Esophagus muscularis mucosa (tissue), 3 donors: ENCODE measurements at regions not wholly inside any gene's neighbourhood (a gene's known extent, or its start where the extent isn't known, plus 50 kb on each side); places are given as distances from the start of the nearest gene placed in this dataset.
"Not testable (repeated sequence)": the region's sequence is repeated elsewhere in the genome, so short reads cannot be mapped to it uniquely, and the experiment has no call there.

Experiments used
- POLR2A ChIP-seq: fragments of 450-650 bp; IDR thresholded peaks from one replicate; pipeline ENCODE4 v1.6.1; 2017; ENCODE audit warnings: antibody characterized with exemption, moderate library complexity, mild to moderate bottlenecking, low read depth
- POLR2AphosphoS5 ChIP-seq, 2 donors: sonication (generic); formaldehyde crosslinking; IDR thresholded peaks; one replicate each; pipeline ENCODE4 v1.6.1; 2017; ENCODE audit warnings: antibody characterized with exemption in 2 of 2
- TF ChIP-seq, protein P1 (sequence below), 3 experiments: fragments of 200-600 bp in 2 of 3; fragments of 450-650 bp in 1 of 3; sonication (generic) in 2 of 3; IDR thresholded peaks; one replicate each; pipeline ENCODE4 v1.5.1; 2017 to 2019; ENCODE audit warnings: antibody characterized with exemption in 3 of 3, mild to moderate bottlenecking in 2 of 3, moderate library complexity in 1 of 3

DNA sequence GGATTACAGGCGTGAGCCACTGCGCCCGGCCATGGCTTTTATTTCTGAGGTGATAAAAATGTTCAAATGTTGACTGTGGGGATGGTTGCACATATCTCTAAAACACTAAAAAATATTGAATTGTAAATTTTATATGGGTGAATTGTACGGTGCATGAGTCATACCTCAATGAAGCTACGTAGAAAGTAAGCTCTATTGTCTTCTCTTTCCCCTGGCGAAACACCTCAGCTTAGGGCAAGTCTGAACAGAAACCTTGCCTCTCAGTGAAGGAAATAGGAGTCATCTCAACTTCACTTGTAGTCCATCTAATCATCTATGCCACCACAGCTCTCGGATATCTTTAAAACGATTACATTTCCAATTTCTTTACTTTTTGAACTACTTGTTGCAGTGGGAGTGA lies 238.2 kb downstream of the SPATA31A6 start:
- TF ChIP-seq, protein P1, sequence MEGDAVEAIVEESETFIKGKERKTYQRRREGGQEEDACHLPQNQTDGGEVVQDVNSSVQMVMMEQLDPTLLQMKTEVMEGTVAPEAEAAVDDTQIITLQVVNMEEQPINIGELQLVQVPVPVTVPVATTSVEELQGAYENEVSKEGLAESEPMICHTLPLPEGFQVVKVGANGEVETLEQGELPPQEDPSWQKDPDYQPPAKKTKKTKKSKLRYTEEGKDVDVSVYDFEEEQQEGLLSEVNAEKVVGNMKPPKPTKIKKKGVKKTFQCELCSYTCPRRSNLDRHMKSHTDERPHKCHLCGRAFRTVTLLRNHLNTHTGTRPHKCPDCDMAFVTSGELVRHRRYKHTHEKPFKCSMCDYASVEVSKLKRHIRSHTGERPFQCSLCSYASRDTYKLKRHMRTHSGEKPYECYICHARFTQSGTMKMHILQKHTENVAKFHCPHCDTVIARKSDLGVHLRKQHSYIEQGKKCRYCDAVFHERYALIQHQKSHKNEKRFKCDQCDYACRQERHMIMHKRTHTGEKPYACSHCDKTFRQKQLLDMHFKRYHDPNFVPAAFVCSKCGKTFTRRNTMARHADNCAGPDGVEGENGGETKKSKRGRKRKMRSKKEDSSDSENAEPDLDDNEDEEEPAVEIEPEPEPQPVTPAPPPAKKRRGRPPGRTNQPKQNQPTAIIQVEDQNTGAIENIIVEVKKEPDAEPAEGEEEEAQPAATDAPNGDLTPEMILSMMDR (IDR thresholded peaks at IDR 0.05), result not testable (repeated sequence)
- TF ChIP-seq POLR2AphosphoS5 (IDR thresholded peaks at IDR 0.05); POLR2A: not testable (repeated sequence)
